K562 (cell line): ENCODE measurements at regions not wholly inside any gene's neighbourhood (a gene's known extent, or its start where the extent isn't known, plus 50 kb on each side); places are given as distances from the start of the nearest gene placed in this dataset.
A peak's percentile ranks its signal among the peaks of the same experiment; 100 is the strongest.

Source experiments
- CHAMP1 ChIP-seq: fragments of 450-650 bp; IDR thresholded peaks from 2 replicates; pipeline ENCODE4 v1.6.1; 2016; ENCODE audit warnings: mild to moderate bottlenecking
- DNMT1 ChIP-seq: fragments of 450-650 bp; IDR thresholded peaks from 2 replicates; pipeline ENCODE4 v1.6.1; 2016; ENCODE audit warnings: antibody characterized with exemption, mild to moderate bottlenecking
- GABPA ChIP-seq: fragments of 200-800 bp; sonication (Bioruptor generic); conservative IDR thresholded peaks from 2 replicates; pipeline ENCODE4 v1.6.1; 2016; ENCODE audit warnings: low read depth, missing genetic modification characterization, missing compliant biosample characterization
- MCM7 ChIP-seq, 2 experiments: fragments of 450-650 bp; IDR thresholded peaks; 2 replicates each; pipeline ENCODE4 v1.6.1; 2016 to 2018
- MEIS2 ChIP-seq: fragments of 450-650 bp; IDR thresholded peaks from 2 replicates; pipeline ENCODE4 v1.6.1; 2014; ENCODE audit warnings: mild to moderate bottlenecking; ENCODE audit not compliant: partially characterized antibody
- MTA2 ChIP-seq: fragments of 450-650 bp; IDR thresholded peaks from 2 replicates; pipeline ENCODE4 v1.6.1; 2016; ENCODE audit warnings: low read depth
- NCOA6 ChIP-seq: fragments of 450-650 bp; IDR thresholded peaks from 2 replicates; pipeline ENCODE4 v1.6.1; 2017; ENCODE audit warnings: mild to moderate bottlenecking
- POLR2B ChIP-seq: fragments of 450-650 bp; IDR thresholded peaks from 2 replicates; pipeline ENCODE4 v1.6.1; 2018; ENCODE audit warnings: low read depth; ENCODE audit not compliant: partially characterized antibody
- PRPF4 ChIP-seq: fragments of 200-400 bp; formaldehyde crosslinking; IDR thresholded peaks from one replicate; pipeline ENCODE4 v1.6.1; 2017; ENCODE audit warnings: low read length, low read depth, mild to moderate bottlenecking; ENCODE audit not compliant: insufficient read depth, poor library complexity, severe bottlenecking
- RHOXF2B ChIP-seq: fragments of 250-450 bp; sonication (Bioruptor Pico); conservative IDR thresholded peaks from 2 replicates; pipeline ENCODE4 v1.5.1; 2021
- STAT5A ChIP-seq: IDR thresholded peaks from 2 replicates; pipeline ENCODE4 v1.6.1; 2012; ENCODE audit warnings: low read length, inconsistent platforms, borderline replicate concordance
- ZNF165 ChIP-seq: fragments of 250-450 bp; sonication (Bioruptor Pico); IDR thresholded peaks from 2 replicates; pipeline ENCODE4 v1.4.0; 2020; ENCODE audit warnings: borderline replicate concordance
- ZNF668 ChIP-seq: fragments of 250-450 bp; sonication (Bioruptor Pico); IDR thresholded peaks from 2 replicates; pipeline ENCODE4 v1.8.0; 2022; ENCODE audit warnings: mild to moderate bottlenecking, inconsistent platforms
- TF ChIP-seq, protein P1 (sequence below): fragments of 450-650 bp; IDR thresholded peaks from 2 replicates; pipeline ENCODE4 v1.6.1; 2016; ENCODE audit warnings: mild to moderate bottlenecking, moderate library complexity
- TF ChIP-seq, protein P2 (sequence below): sonication (generic); formaldehyde crosslinking; IDR thresholded peaks from 2 replicates; pipeline ENCODE4 v1.9.0; 2022; ENCODE audit warnings: mild to moderate bottlenecking, missing genetic modification reagents

GRCh38 chr5:142248853-142249462 lies 75.9 kb downstream of the SPRY4 start (continued):
- TF ChIP-seq, protein P1, sequence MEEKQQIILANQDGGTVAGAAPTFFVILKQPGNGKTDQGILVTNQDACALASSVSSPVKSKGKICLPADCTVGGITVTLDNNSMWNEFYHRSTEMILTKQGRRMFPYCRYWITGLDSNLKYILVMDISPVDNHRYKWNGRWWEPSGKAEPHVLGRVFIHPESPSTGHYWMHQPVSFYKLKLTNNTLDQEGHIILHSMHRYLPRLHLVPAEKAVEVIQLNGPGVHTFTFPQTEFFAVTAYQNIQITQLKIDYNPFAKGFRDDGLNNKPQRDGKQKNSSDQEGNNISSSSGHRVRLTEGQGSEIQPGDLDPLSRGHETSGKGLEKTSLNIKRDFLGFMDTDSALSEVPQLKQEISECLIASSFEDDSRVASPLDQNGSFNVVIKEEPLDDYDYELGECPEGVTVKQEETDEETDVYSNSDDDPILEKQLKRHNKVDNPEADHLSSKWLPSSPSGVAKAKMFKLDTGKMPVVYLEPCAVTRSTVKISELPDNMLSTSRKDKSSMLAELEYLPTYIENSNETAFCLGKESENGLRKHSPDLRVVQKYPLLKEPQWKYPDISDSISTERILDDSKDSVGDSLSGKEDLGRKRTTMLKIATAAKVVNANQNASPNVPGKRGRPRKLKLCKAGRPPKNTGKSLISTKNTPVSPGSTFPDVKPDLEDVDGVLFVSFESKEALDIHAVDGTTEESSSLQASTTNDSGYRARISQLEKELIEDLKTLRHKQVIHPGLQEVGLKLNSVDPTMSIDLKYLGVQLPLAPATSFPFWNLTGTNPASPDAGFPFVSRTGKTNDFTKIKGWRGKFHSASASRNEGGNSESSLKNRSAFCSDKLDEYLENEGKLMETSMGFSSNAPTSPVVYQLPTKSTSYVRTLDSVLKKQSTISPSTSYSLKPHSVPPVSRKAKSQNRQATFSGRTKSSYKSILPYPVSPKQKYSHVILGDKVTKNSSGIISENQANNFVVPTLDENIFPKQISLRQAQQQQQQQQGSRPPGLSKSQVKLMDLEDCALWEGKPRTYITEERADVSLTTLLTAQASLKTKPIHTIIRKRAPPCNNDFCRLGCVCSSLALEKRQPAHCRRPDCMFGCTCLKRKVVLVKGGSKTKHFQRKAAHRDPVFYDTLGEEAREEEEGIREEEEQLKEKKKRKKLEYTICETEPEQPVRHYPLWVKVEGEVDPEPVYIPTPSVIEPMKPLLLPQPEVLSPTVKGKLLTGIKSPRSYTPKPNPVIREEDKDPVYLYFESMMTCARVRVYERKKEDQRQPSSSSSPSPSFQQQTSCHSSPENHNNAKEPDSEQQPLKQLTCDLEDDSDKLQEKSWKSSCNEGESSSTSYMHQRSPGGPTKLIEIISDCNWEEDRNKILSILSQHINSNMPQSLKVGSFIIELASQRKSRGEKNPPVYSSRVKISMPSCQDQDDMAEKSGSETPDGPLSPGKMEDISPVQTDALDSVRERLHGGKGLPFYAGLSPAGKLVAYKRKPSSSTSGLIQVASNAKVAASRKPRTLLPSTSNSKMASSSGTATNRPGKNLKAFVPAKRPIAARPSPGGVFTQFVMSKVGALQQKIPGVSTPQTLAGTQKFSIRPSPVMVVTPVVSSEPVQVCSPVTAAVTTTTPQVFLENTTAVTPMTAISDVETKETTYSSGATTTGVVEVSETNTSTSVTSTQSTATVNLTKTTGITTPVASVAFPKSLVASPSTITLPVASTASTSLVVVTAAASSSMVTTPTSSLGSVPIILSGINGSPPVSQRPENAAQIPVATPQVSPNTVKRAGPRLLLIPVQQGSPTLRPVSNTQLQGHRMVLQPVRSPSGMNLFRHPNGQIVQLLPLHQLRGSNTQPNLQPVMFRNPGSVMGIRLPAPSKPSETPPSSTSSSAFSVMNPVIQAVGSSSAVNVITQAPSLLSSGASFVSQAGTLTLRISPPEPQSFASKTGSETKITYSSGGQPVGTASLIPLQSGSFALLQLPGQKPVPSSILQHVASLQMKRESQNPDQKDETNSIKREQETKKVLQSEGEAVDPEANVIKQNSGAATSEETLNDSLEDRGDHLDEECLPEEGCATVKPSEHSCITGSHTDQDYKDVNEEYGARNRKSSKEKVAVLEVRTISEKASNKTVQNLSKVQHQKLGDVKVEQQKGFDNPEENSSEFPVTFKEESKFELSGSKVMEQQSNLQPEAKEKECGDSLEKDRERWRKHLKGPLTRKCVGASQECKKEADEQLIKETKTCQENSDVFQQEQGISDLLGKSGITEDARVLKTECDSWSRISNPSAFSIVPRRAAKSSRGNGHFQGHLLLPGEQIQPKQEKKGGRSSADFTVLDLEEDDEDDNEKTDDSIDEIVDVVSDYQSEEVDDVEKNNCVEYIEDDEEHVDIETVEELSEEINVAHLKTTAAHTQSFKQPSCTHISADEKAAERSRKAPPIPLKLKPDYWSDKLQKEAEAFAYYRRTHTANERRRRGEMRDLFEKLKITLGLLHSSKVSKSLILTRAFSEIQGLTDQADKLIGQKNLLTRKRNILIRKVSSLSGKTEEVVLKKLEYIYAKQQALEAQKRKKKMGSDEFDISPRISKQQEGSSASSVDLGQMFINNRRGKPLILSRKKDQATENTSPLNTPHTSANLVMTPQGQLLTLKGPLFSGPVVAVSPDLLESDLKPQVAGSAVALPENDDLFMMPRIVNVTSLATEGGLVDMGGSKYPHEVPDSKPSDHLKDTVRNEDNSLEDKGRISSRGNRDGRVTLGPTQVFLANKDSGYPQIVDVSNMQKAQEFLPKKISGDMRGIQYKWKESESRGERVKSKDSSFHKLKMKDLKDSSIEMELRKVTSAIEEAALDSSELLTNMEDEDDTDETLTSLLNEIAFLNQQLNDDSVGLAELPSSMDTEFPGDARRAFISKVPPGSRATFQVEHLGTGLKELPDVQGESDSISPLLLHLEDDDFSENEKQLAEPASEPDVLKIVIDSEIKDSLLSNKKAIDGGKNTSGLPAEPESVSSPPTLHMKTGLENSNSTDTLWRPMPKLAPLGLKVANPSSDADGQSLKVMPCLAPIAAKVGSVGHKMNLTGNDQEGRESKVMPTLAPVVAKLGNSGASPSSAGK = peak; percentile 67
- TF ChIP-seq, protein P2, sequence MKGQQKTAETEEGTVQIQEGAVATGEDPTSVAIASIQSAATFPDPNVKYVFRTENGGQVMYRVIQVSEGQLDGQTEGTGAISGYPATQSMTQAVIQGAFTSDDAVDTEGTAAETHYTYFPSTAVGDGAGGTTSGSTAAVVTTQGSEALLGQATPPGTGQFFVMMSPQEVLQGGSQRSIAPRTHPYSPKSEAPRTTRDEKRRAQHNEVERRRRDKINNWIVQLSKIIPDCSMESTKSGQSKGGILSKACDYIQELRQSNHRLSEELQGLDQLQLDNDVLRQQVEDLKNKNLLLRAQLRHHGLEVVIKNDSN (CRISPR knock-in tag) = no peak
- TF ChIP-seq CHAMP1 = no peak
- TF ChIP-seq MTA2 = no peak
- TF ChIP-seq GABPA = no peak
- TF ChIP-seq ZNF668 (CRISPR knock-in tag) = no peak
- TF ChIP-seq RHOXF2B (CRISPR knock-in tag) = no peak
- TF ChIP-seq MCM7 (IDR thresholded peaks at IDR 0.05) = no peak
- no peak for TF ChIP-seq PRPF4
- no peak for TF ChIP-seq POLR2B
- TF ChIP-seq DNMT1 = no peak
- TF ChIP-seq MEIS2 = peak; percentile 35
- TF ChIP-seq ZNF165 = no peak
- no peak for TF ChIP-seq STAT5A
- TF ChIP-seq NCOA6 = no peak
